Mucosa of rectum (tissue), 2 donors: ENCODE measurements at regions not wholly inside any gene's neighbourhood (a gene's known extent, or its start where the extent isn't known, plus 50 kb on each side); places are given as distances from the start of the nearest gene placed in this dataset.
A peak's percentile ranks its signal among the peaks of the same experiment; 100 is the strongest.

ENCODE experiments used
- H3K27ac ChIP-seq, 2 donors: one replicate each; pipeline ENCODE4 v1.7.0; 2013; ENCODE audit warnings: inconsistent platforms in 2 of 2, low read depth in 2 of 2, low read length in 2 of 2
- H3K27me3 ChIP-seq, 2 donors: one replicate each; pipeline ENCODE4 v1.7.0; 2013; ENCODE audit warnings: low read length in 2 of 2; ENCODE audit not compliant: control insufficient read depth in 2 of 2, insufficient read depth in 2 of 2
- H3K36me3 ChIP-seq, 2 donors: one replicate each; pipeline ENCODE4 v1.7.0; 2013; ENCODE audit warnings: low read length in 2 of 2; ENCODE audit not compliant: control insufficient read depth in 2 of 2, insufficient read depth in 2 of 2
- H3K4me1 ChIP-seq, 2 donors: one replicate each; pipeline ENCODE4 v1.7.0; 2013; ENCODE audit warnings: low read length in 2 of 2, mild to moderate bottlenecking in 1 of 2; ENCODE audit not compliant: control insufficient read depth in 2 of 2, insufficient read depth in 2 of 2
- H3K4me3 ChIP-seq, 2 donors: one replicate each; pipeline ENCODE4 v1.7.0; 2013; ENCODE audit warnings: low read length in 2 of 2
- H3K9ac ChIP-seq, 2 donors: one replicate each; pipeline ENCODE4 v1.7.0; 2013; ENCODE audit warnings: low read length in 2 of 2, low read depth in 1 of 2, mild to moderate bottlenecking in 1 of 2
- H3K9me3 ChIP-seq, 2 donors: one replicate each; pipeline ENCODE4 v1.7.0; 2013; ENCODE audit warnings: low read length in 2 of 2; ENCODE audit not compliant: control insufficient read depth in 2 of 2
- donor health status: healthy.
- donor health status: Normal muscosa, but diverticular disease.

DNA sequence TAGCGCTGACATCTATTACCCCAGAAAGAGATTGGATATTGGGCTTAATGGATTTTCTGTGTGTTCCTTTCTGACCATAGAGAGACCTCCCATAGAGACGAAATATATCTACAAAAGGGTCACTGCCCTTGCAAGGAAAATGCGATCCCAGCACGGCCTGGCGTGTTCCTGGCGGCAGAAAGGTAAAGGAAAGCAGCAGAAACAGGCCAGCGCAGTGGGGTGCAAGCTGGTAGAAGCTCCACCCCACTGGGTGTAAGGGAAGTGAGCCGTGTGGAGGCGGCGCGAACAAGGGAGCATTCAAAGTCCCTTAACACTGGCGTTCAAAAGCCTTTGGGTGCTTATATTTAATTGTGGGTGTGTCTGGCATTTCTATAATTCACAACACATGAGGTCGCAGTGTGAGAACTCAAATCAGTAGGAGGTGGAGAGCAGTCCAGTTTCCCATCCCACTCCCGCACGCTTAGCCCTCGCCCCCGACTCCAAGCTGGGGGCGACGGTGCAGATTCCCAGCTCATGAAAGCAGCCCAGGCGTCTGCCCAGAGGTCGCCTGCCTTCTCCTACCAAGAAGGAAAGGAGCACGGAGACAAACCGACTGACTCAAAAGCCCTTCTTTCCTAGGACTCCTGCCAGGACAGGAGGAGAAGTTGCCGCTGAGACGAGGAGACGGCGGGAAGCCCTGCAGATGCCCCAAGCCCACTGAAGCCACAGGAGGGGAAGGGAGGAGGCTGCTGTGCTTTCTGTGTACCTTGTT is 478.4 kb downstream of the FOXO1 start:
- H3K4me1 ChIP-seq = peaks cover 0 to 3% of the 10 kb centered on the region in 2 donors
- no peak overlapping the region for H3K4me3 ChIP-seq
- H3K9ac ChIP-seq = no peak overlapping the region
- H3K27ac ChIP-seq = peak overlapping the region; percentile 12 to 46
- no peaks in the 10 kb centered on the region for H3K27me3 ChIP-seq
- no peaks in the 10 kb centered on the region for H3K36me3 ChIP-seq
- no peaks in the 10 kb centered on the region for H3K9me3 ChIP-seq

DNA sequence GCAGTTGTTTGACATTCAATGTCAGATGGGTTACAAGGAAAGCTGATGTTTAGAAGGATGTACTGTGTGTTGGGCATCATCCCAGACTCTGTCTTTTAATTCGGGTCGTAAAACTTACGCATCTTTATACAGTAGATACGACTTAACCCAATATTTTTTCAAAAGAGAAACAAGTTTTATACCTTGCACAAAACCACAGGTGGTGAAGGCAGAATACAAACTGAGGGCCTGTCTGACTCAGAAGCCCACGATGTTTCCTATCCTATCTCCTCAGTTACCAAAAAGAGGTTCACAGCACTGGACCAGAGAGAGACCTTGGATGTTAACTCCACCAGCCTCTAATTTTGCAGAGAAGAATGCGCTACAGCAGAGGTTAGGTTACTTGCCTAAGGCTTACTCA is 477.0 kb downstream of the FOXO1 start:
- Histone ChIP-seq H3K4me3 (no peak overlapping the region), H3K4me1 (peaks cover 0 to 3% of the 10 kb centered on the region in 2 donors), H3K27ac (peak overlapping the region; percentile 41 to 50)

DNA sequence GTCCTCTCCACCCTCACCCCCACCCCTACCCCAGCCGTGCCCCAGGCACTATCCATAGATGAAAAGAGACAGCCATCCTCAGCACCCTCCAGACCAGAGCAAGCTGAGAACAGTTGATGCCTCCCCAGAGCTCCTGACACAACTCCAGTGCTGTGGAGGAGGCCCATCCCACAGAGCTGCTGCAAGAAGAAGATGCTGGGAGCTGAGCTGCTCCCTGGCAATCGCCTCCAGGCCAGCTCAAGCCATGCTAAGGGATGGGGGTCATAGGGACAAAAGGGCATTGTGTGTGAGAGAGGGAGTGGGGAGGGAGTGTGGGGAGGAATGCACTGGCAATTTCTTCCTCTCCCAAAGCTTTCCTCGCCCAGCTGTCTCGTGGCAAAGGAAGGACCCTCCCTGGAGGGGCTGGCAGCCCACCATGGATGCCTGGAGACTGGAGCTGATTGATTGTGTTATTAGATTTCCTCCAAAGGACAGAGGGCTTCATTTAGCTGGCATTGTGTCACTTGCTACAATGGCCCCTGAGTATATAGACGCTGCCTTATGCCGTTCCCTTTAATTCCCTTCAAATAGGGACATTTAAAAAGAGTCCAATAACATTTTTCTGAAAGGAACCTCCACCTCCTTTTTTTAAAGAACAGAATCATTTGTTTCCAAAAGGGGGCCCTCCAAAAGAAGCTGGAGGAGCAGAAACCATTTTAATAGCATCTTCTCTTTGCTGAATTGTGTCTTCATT is 476.4 kb downstream of the FOXO1 start:
- no peak overlapping the region for H3K4me3 ChIP-seq
- H3K27me3 ChIP-seq = no peaks in the 10 kb centered on the region
- H3K36me3 ChIP-seq = no peaks in the 10 kb centered on the region
- H3K4me1 ChIP-seq = peaks cover 0 to 3% of the 10 kb centered on the region in 2 donors
- H3K9me3 ChIP-seq = no peaks in the 10 kb centered on the region
- peak overlapping the region; percentile 41 to 50 for H3K27ac ChIP-seq
- no peak overlapping the region for H3K9ac ChIP-seq

More for the DNA sequence above, 477.0 kb downstream of the FOXO1 start:
- Histone ChIP-seq H3K9me3 (no peaks in the 10 kb centered on the region), H3K36me3 (no peaks in the 10 kb centered on the region), H3K27me3 (no peaks in the 10 kb centered on the region), H3K9ac (no peak overlapping the region)

DNA sequence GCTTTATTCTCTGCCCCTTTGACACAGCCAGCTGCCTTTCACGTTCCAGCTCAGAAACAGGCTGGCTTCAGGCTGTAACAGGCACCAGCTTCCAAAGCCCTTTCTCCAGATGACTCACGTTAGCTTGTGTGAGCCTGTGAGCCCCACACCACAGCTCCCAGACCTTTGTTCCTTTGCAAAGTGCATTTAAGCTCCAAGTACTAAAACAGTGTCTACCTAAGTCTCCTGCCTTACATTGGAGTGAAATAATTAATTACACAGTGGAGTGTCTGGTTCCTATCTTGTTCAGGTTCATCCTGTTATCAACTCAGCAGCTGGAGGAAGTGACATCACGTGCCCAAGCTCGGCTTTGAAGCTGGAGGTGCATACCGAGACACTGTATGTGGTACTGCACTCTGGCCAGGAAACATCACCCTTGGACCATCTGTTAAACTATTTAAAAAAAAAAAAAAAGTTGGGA is 475.8 kb downstream of the FOXO1 start:
- Histone ChIP-seq H3K9me3 (no peaks in the 10 kb centered on the region), H3K4me1 (peaks cover 0 to 3% of the 10 kb centered on the region in 2 donors), H3K4me3 (no peak overlapping the region), H3K36me3 (no peaks in the 10 kb centered on the region), H3K27me3 (no peaks in the 10 kb centered on the region), H3K9ac (no peak overlapping the region), H3K27ac (peak overlapping the region in 1 of 2 donors; percentile 50)

DNA sequence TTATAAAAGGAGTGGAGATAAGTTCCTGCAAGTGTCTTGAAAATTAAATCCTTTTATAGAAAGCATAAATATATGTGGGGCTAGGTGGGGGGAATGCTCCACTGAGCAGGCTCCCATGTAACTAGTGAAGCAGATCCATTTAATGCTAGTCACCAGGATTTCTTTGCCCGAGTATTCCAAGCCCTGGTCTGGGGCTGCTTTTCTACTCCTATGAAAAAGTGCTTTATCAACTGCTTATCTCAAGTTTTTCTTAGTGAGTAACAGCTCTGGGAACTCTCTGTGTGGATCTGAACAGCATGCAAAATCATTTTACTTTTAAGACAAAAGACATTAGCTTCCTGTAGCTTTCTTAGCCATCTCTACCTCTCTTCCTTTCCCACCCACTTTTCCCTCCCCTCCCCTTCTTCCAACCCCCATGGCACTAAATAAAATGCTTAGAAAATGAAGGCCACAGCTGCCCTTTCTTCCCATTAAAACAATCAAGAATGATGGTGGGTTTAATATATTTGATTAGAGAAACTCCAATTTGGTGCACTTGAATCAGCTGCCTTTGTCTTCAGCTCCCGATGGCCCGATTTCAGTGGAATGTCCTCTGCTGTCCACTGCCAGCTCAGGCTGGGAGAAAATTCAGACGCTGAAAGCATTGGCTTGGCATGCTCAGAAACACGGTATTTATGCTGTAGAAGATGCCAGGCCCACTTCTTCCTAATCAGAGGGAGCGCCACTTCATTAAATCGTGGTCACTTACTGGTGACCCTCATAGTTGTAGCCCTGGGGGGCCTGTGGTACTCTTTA is 475.1 kb downstream of the FOXO1 start:
- H3K4me1 ChIP-seq = peaks cover 0 to 3% of the 10 kb centered on the region in 2 donors
- H3K27ac ChIP-seq = peak overlapping the region in 1 of 2 donors; percentile 44
- H3K36me3 ChIP-seq = no peaks in the 10 kb centered on the region
- H3K9me3 ChIP-seq = no peaks in the 10 kb centered on the region
- H3K4me3 ChIP-seq = no peak overlapping the region
- no peak overlapping the region for H3K9ac ChIP-seq
- H3K27me3 ChIP-seq = no peaks in the 10 kb centered on the region

DNA sequence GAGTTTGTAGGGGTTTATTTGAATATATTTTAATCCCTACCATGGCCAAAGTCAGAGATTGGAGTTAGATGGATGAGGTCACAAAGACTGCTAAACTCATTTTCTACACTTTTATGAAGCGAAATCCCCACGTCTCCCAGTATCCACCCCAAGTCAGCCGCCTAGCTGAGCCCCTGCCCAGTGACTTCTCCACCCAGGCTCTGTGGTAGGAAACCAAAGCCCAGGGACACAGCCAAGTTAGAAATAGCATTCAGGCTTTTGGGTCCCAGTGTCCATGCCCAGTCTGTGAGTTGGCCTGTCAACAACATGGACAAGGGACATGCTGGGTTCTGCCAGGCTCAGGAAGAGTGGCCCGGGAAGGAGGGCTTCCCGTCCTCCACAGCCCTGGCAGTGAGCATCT is 474.0 kb downstream of the FOXO1 start:
- Histone ChIP-seq H3K9ac (no peak overlapping the region), H3K27ac (peak overlapping the region in 1 of 2 donors; percentile 21), H3K4me1 (peaks cover 0 to 3% of the 10 kb centered on the region in 2 donors), H3K4me3 (no peak overlapping the region), H3K36me3 (no peaks in the 10 kb centered on the region), H3K27me3 (no peaks in the 10 kb centered on the region), H3K9me3 (no peaks in the 10 kb centered on the region)

DNA sequence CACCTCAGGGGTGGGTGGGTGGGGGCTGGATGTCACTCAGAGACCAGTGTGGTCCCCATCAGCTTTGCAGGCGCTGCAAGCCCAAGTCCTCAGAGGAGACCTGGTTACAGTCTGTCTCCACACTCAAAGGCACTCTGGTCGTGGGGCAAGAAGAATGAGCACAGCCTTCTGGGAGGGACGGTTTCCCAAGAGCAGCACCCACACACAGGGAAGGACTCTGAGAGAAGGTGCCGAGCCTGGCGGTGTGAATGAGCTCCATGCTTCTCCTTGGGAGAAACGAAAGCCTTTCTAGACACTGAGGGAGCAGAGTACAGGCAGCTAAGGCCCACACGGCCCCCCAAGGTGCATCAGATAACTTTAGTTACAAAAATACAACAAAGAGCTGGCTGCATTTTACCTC is 473.6 kb downstream of the FOXO1 start:
- no peak overlapping the region for H3K9ac ChIP-seq

DNA sequence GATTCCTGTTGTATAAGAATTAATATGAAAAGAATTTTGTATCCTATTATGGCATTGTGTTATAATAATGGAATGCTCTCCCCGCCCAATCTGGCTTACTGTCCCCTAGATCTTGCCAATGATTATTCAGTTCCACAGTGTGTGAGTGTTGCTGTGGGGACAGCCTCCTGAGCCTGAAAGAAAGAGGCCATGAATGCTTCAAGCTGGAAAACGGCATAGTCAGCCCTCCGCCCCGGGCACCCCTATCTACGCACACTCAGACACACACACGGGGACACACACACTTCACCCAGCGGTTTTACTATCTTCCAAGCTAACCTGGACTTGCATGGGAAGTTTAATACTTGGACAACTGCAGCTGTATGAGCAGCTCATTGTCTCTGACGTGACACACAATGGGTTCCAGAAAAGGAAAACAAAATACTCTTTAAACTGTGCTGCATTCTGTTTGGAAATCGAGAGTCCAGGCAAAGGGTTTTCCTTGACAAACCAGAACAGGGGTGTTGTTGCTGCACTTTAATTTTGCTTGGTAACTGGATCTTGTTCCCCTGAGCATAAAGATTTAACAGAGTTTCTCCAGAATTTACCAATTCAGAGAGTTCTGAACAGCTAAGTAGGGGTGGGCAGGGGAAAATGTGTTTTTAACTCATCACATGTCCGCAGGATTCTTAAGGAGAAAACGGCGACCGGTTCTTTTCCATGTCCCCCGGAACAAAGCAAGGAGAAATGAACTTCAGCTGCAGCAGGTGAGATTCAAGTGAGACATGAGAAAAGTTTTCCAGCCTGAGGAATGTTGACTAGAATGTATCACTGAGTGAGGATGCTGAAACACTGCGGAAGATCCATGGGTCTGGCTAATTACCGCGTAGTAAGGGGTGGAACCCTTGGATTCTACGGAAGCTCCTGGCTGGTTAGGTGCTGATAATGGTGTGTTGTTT is 472.9 kb downstream of the FOXO1 start:
- no peak overlapping the region for H3K9ac ChIP-seq
- no peak overlapping the region for H3K4me3 ChIP-seq

More for the DNA sequence above, 473.6 kb downstream of the FOXO1 start:
- H3K36me3 ChIP-seq = no peaks in the 10 kb centered on the region
- H3K27me3 ChIP-seq = no peaks in the 10 kb centered on the region
- no peaks in the 10 kb centered on the region for H3K9me3 ChIP-seq
- H3K4me1 ChIP-seq = peaks cover 0 to 3% of the 10 kb centered on the region in 2 donors
- H3K27ac ChIP-seq = peak overlapping the region; percentile 27 to 46
- no peak overlapping the region for H3K4me3 ChIP-seq

DNA sequence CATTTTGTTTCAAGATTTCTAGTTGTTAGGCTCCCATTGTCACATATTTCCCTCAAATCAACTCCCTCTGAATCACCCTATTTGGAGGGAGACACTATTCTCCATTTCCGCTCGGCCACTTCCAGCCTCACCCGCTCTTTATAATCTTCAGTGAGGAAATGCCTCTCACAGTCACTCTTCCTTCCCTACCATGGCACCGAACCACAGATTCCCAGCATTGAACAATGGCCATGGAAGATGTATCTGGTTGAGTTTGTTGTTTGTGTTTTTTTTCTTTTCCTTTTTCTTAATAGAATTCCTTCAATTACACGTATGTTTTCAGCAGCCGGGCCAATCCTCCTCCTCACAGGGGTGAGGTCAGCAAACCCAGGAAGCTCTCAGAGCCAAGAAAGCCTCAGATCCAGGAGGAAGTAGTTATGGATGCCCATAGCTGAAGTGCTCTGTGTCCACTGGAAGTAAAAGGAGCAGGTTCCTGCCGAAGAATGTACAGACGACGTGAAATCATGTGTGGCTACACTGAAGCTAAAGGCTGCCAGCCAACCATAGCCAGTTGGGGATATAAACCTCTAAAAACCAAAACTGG is 472.1 kb downstream of the FOXO1 start:
- Histone ChIP-seq H3K4me3 (no peak overlapping the region), H3K27me3 (no peaks in the 10 kb centered on the region), H3K27ac (peak overlapping the region in 1 of 2 donors; percentile 10), H3K36me3 (no peaks in the 10 kb centered on the region), H3K9ac (no peak overlapping the region), H3K4me1 (peaks cover 0 to 3% of the 10 kb centered on the region in 2 donors), H3K9me3 (no peaks in the 10 kb centered on the region)

More for the DNA sequence above, 472.9 kb downstream of the FOXO1 start:
- Histone ChIP-seq H3K9me3 (no peaks in the 10 kb centered on the region), H3K27me3 (no peaks in the 10 kb centered on the region), H3K36me3 (no peaks in the 10 kb centered on the region), H3K27ac (peak overlapping the region; percentile 35 to 46), H3K4me1 (peaks cover 0 to 3% of the 10 kb centered on the region in 2 donors)
